Erythroblast (primary cell): ENCODE measurements at regions not wholly inside any gene's neighbourhood (a gene's known extent, or its start where the extent isn't known, plus 50 kb on each side); places are given as distances from the start of the nearest gene placed in this dataset.

Experiments
- GATA1 ChIP-seq: IDR thresholded peaks from 2 replicates; pipeline ENCODE4 v1.6.1; 2011; ENCODE audit warnings: low read depth, mild to moderate bottlenecking, control low read depth, low read length, moderate library complexity
- POLR2A ChIP-seq: IDR thresholded peaks from 2 replicates; pipeline ENCODE4 v1.6.1; 2011; ENCODE audit warnings: mild to moderate bottlenecking, low read length

DNA sequence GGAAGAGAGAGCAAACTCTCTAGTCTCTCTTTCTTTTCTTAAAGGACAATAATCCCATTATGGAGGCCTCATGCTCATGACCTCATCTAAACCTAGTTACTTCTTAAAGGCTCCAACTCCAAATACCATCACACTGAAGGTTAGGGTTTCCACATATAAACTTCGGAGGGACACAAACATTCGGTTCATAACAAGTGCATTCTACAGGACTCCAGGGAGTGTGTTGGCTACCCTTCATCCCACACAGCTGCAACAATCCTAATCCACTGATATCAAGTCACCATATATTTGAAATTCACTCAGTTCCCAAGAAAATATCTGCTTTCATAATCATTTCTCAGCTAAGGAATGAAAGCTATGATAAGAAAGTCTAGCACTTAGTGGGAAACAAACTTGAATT, 265.9 kb upstream of the PLEKHG7 start:
- TF ChIP-seq POLR2A (no peak), GATA1 (no peak)
